ENCODE measurements at regions not wholly inside any gene's neighbourhood (a gene's known extent, or its start where the extent isn't known, plus 50 kb on each side); places are given as distances from the start of the nearest gene placed in this dataset.
A peak's percentile ranks its signal among the peaks of the same experiment; 100 is the strongest.

GRCh38 chr1:43036932-43037331 is 78.3 kb upstream of the SLC2A1 start:
- intact Hi-C loops (cut with DNase I) = no loop called here

GRCh38 chr1:43035821-43036741 is 77.4 kb upstream of the SLC2A1 start:
- Histone ChIP-seq H3K4me1 (peaks cover 0 to 9% (median 0%) of the 10 kb centered on the region in 12 donors), H3K9me3 (no peaks in the 10 kb centered on the region), H3K27ac (no peak overlapping the region), H3K4me3 (no peak overlapping the region), H3K36me3 (no peaks in the 10 kb centered on the region), H3K27me3 (no peaks in the 10 kb centered on the region)
- 87 to 91% (median 88%) methylated on average over 21 to 24 of the region's 24 CpGs for WGBS, 4 donors
- DNase-seq (no peak), ATAC-seq (no peak)
- intact Hi-C loops (cut with DNase I) = no loop called here
- no peak for TF ChIP-seq POLR2A (IDR thresholded peaks at IDR 0.05)
- TF ChIP-seq CTCF (IDR thresholded peaks at IDR 0.05) = no peak

More at GRCh38 chr1:43036932-43037331, 78.3 kb upstream of the SLC2A1 start:
- no peak for ATAC-seq
- Histone ChIP-seq H3K9me3 (no peaks in the 10 kb centered on the region), H3K27ac (no peak overlapping the region), H3K4me3 (no peak overlapping the region), H3K4me1 (peaks cover 0 to 9% (median 0%) of the 10 kb centered on the region in 12 donors), H3K27me3 (no peaks in the 10 kb centered on the region), H3K36me3 (no peaks in the 10 kb centered on the region)
- WGBS, 4 donors = 69 to 98% (median 97%) methylated on average over 7 of the region's 7 CpGs
- TF ChIP-seq CTCF (IDR thresholded peaks at IDR 0.05) (no peak), POLR2A (IDR thresholded peaks at IDR 0.05) (no peak)
- DNase-seq = no peak

- no peaks in the 10 kb centered on the region for H3K27me3 ChIP-seq
- WGBS, 4 donors = 71 to 87% (median 78%) methylated on average over 4 of the region's 4 CpGs
- ATAC-seq (no peak), DNase-seq (no peak)
- no peaks in the 10 kb centered on the region for H3K36me3 ChIP-seq
- TF ChIP-seq POLR2A (IDR thresholded peaks at IDR 0.05) = no peak
- no peak for TF ChIP-seq CTCF (IDR thresholded peaks at IDR 0.05)
- intact Hi-C loops (cut with DNase I) = no loop called here
- H3K4me1 ChIP-seq = peaks cover 0 to 9% (median 0%) of the 10 kb centered on the region in 12 donors
- H3K27ac ChIP-seq = no peak overlapping the region
- no peaks in the 10 kb centered on the region for H3K9me3 ChIP-seq
- H3K4me3 ChIP-seq = no peak overlapping the region
Observed at GRCh38 chr1:43034778-43035177, 76.1 kb upstream of the SLC2A1 start.

GRCh38 chr1:43034195-43034658 is 75.6 kb upstream of the SLC2A1 start:
- H3K4me1 ChIP-seq = peaks cover 0 to 9% (median 0%) of the 10 kb centered on the region in 12 donors
- 59 to 69% (median 64%) methylated on average over 3 of the region's 3 CpGs for WGBS, 4 donors
- H3K27ac ChIP-seq = no peak overlapping the region
- no peaks in the 10 kb centered on the region for H3K36me3 ChIP-seq
- no peaks in the 10 kb centered on the region for H3K9me3 ChIP-seq
- ATAC-seq (peak in 1 of 4 donors; percentile 49), DNase-seq (peak in 1 of 5 donors; percentile 20)
- no peak overlapping the region for H3K4me3 ChIP-seq
- TF ChIP-seq POLR2A (IDR thresholded peaks at IDR 0.05) = no peak
- TF ChIP-seq CTCF (IDR thresholded peaks at IDR 0.05) = no peak
- intact Hi-C loops (cut with DNase I) = no loop called here
- no peaks in the 10 kb centered on the region for H3K27me3 ChIP-seq

Measured in heart left ventricle (tissue), 16 donors.